DOHH2 (cell line): ENCODE measurements at regions not wholly inside any gene's neighbourhood (a gene's known extent, or its start where the extent isn't known, plus 50 kb on each side); places are given as distances from the start of the nearest gene placed in this dataset.

ENCODE experiments used
- H3F3A ChIP-seq: fragments of 200-600 bp; sonication (generic), shearing (Covaris generic); 2 replicates; pipeline ENCODE4 v1.6.0; 2016; ENCODE audit warnings: antibody characterized with exemption, mild to moderate bottlenecking; ENCODE audit not compliant: control insufficient read depth, insufficient read depth
- H3K27ac ChIP-seq: fragments of 200-600 bp; sonication (generic); 2 replicates; pipeline ENCODE4 v1.5.1; 2014; ENCODE audit warnings: low read depth, mild to moderate bottlenecking, low read length, moderate library complexity
- H3K27me3 ChIP-seq: fragments of 200-600 bp; sonication (generic); 2 replicates; pipeline ENCODE4 v1.6.1; 2014; ENCODE audit warnings: mild to moderate bottlenecking, low read length, mixed read lengths; ENCODE audit not compliant: control insufficient read depth
- H3K36me3 ChIP-seq: fragments of 200-600 bp; sonication (generic); 2 replicates; pipeline ENCODE4 v1.6.1; 2014; ENCODE audit warnings: mild to moderate bottlenecking, low read length, moderate library complexity, mixed read lengths; ENCODE audit not compliant: control insufficient read depth
- H3K4me1 ChIP-seq: fragments of 200-600 bp; sonication (generic); 2 replicates; pipeline ENCODE4 v1.6.1; 2014; ENCODE audit warnings: mild to moderate bottlenecking, low read length, mixed read lengths; ENCODE audit not compliant: control insufficient read depth
- H3K4me2 ChIP-seq: fragments of 200-600 bp; sonication (generic); 2 replicates; pipeline ENCODE4 v1.6.0; 2014; ENCODE audit warnings: mild to moderate bottlenecking, low read length, moderate library complexity
- H3K4me3 ChIP-seq: fragments of 200-600 bp; sonication (generic); 2 replicates; pipeline ENCODE4 v1.5.1; 2014; ENCODE audit warnings: mild to moderate bottlenecking, low read length, mixed read lengths
- H3K79me2 ChIP-seq: fragments of 200-600 bp; sonication (generic); 2 replicates; pipeline ENCODE4 v1.6.1; 2014; ENCODE audit warnings: mild to moderate bottlenecking, low read length, mixed read lengths; ENCODE audit not compliant: control insufficient read depth
- H3K9me2 ChIP-seq: fragments of 200-600 bp; sonication (generic); replicated peaks from 2 replicates; pipeline ENCODE4 v1.6.1; 2014; ENCODE audit warnings: mild to moderate bottlenecking, low read length, mixed read lengths; ENCODE audit not compliant: control insufficient read depth
- H3K9me3 ChIP-seq: fragments of 200-600 bp; sonication (generic); 2 replicates; pipeline ENCODE4 v1.6.1; 2014; ENCODE audit warnings: antibody characterized with exemption, low read length, mixed read lengths; ENCODE audit not compliant: control insufficient read depth, insufficient read depth
- H4K20me1 ChIP-seq: fragments of 200-600 bp; sonication (generic); 2 replicates; pipeline ENCODE4 v1.6.0; 2014; ENCODE audit warnings: low read depth, mild to moderate bottlenecking, antibody characterized with exemption, low read length, moderate library complexity; ENCODE audit not compliant: control insufficient read depth, insufficient read depth
- CTCF ChIP-seq: fragments of 200-600 bp; sonication (generic); IDR thresholded peaks from one replicate; pipeline ENCODE4 v1.5.1; 2014; ENCODE audit warnings: antibody characterized with exemption, mild to moderate bottlenecking, low read depth, low read length; ENCODE audit not compliant: poor library complexity, severe bottlenecking
- EZH2phosphoT487 ChIP-seq: fragments of 200-600 bp; sonication (generic); IDR thresholded peaks from 2 replicates; pipeline ENCODE4 v1.6.1; 2017; ENCODE audit warnings: borderline replicate concordance, mild to moderate bottlenecking, antibody characterized with exemption, low read length, moderate library complexity, mixed read lengths

- TF ChIP-seq EZH2phosphoT487 (no peak), CTCF (no peak)
- Histone ChIP-seq H3K4me3 (no peak overlapping the region), H3K27me3 (no peaks in the 10 kb centered on the region), H3K4me1 (no peaks in the 10 kb centered on the region), H3K36me3 (no peaks in the 10 kb centered on the region), H3K79me2 (no peaks in the 10 kb centered on the region), H3K27ac (no peak overlapping the region), H3K9me3 (no peaks in the 10 kb centered on the region), H3K4me2 (no peak overlapping the region), H4K20me1 (no peaks in the 10 kb centered on the region), H3F3A (no peaks in the 10 kb centered on the region), H3K9me2 (no peaks in the 10 kb centered on the region)
Measured at GRCh38 chrX:117455787-117456186, 660.8 kb downstream of the KLHL13 start.

GRCh38 chrX:117429501-117429900 lies 687.1 kb downstream of the KLHL13 start:
- H3K4me2 ChIP-seq = no peak overlapping the region
- H3K27ac ChIP-seq = no peak overlapping the region
- H3K36me3 ChIP-seq = no peaks in the 10 kb centered on the region
- no peaks in the 10 kb centered on the region for H3K4me1 ChIP-seq
- no peaks in the 10 kb centered on the region for H3K79me2 ChIP-seq
- H4K20me1 ChIP-seq = no peaks in the 10 kb centered on the region
- H3K9me3 ChIP-seq = no peaks in the 10 kb centered on the region
- H3K4me3 ChIP-seq = no peak overlapping the region
- H3K9me2 ChIP-seq = no peaks in the 10 kb centered on the region
- H3K27me3 ChIP-seq = no peaks in the 10 kb centered on the region
- no peaks in the 10 kb centered on the region for H3F3A ChIP-seq
- TF ChIP-seq EZH2phosphoT487 (no peak), CTCF (no peak)

- H3K4me2 ChIP-seq = no peak overlapping the region
- no peak for TF ChIP-seq CTCF
- no peak for TF ChIP-seq EZH2phosphoT487
- no peaks in the 10 kb centered on the region for H3K4me1 ChIP-seq
- no peaks in the 10 kb centered on the region for H3F3A ChIP-seq
- no peaks in the 10 kb centered on the region for H3K9me2 ChIP-seq
- H3K4me3 ChIP-seq = no peak overlapping the region
- H3K27me3 ChIP-seq = no peaks in the 10 kb centered on the region
- no peak overlapping the region for H3K27ac ChIP-seq
- no peaks in the 10 kb centered on the region for H3K36me3 ChIP-seq
- H4K20me1 ChIP-seq = no peaks in the 10 kb centered on the region
- H3K9me3 ChIP-seq = no peaks in the 10 kb centered on the region
- H3K79me2 ChIP-seq = no peaks in the 10 kb centered on the region
Measured at GRCh38 chrX:117407449-117408150, 709.0 kb downstream of the KLHL13 start.
